ENCODE measurements at regions not wholly inside any gene's neighbourhood (a gene's known extent, or its start where the extent isn't known, plus 50 kb on each side); places are given as distances from the start of the nearest gene placed in this dataset.

- Mint-ChIP-seq H3K27me3 (ENCODE audit: low read depth in 3 of 3) (peaks cover 0 to 2% (median 1%) of the 10 kb centered on the region in 3 donors), H3K36me3 (no peaks in the 10 kb centered on the region), H3K4me3 (no peak overlapping the region), H3K4me1 (no peaks in the 10 kb centered on the region), H3K27ac (no peak overlapping the region), H3K9me3 (peaks cover 0 to 2% (median 0%) of the 10 kb centered on the region in 6 donors)
- no peak for DNase-seq
Measured at GRCh38 chr2:128973566-128973965, 654.9 kb upstream of the HS6ST1 start.

- Mint-ChIP-seq H3K4me1 (no peaks in the 10 kb centered on the region), H3K4me3 (no peak overlapping the region), H3K36me3 (no peaks in the 10 kb centered on the region), H3K9me3 (peaks cover 0 to 2% (median 0%) of the 10 kb centered on the region in 6 donors), H3K27me3 (ENCODE audit: low read depth in 3 of 3) (peaks cover 0 to 3% (median 0%) of the 10 kb centered on the region in 3 donors), H3K27ac (no peak overlapping the region)
- no peak for DNase-seq
Measured at GRCh38 chr2:128978212-128978611, 659.5 kb upstream of the HS6ST1 start.

GRCh38 chr2:128979182-128979581 is 660.5 kb upstream of the HS6ST1 start:
- Mint-ChIP-seq H3K27me3 (ENCODE audit: low read depth in 3 of 3) (peaks cover 0 to 3% (median 0%) of the 10 kb centered on the region in 3 donors), H3K27ac (no peak overlapping the region), H3K4me1 (no peaks in the 10 kb centered on the region), H3K36me3 (no peaks in the 10 kb centered on the region), H3K4me3 (no peak overlapping the region), H3K9me3 (peaks cover 0 to 2% (median 0%) of the 10 kb centered on the region in 6 donors)
- no peak for DNase-seq

GRCh38 chr2:128980475-128980874 is 661.8 kb upstream of the HS6ST1 start:
- peaks cover 0 to 3% (median 3%) of the 10 kb centered on the region in 3 donors for H3K27me3 Mint-ChIP-seq (ENCODE audit: low read depth in 3 of 3)
- DNase-seq: no peak
- no peak overlapping the region for H3K27ac Mint-ChIP-seq
- H3K4me3 Mint-ChIP-seq: no peak overlapping the region
- H3K9me3 Mint-ChIP-seq: no peaks in the 10 kb centered on the region
- no peaks in the 10 kb centered on the region for H3K36me3 Mint-ChIP-seq
- no peaks in the 10 kb centered on the region for H3K4me1 Mint-ChIP-seq

- H3K36me3 Mint-ChIP-seq: no peaks in the 10 kb centered on the region
- H3K27me3 Mint-ChIP-seq (ENCODE audit: low read depth in 3 of 3): peaks cover 0 to 6% (median 2%) of the 10 kb centered on the region in 3 donors
- no peak overlapping the region for H3K4me3 Mint-ChIP-seq
- no peaks in the 10 kb centered on the region for H3K9me3 Mint-ChIP-seq
- no peak overlapping the region for H3K27ac Mint-ChIP-seq
- no peaks in the 10 kb centered on the region for H3K4me1 Mint-ChIP-seq
- DNase-seq: no peak
Measured at GRCh38 chr2:128981353-128981752, 662.7 kb upstream of the HS6ST1 start.

GRCh38 chr2:128982001-128982400 is 663.3 kb upstream of the HS6ST1 start:
- Mint-ChIP-seq H3K27me3 (ENCODE audit: low read depth in 3 of 3) (peaks cover 0 to 7% (median 2%) of the 10 kb centered on the region in 3 donors), H3K4me1 (no peaks in the 10 kb centered on the region), H3K36me3 (no peaks in the 10 kb centered on the region), H3K4me3 (no peak overlapping the region), H3K27ac (no peak overlapping the region), H3K9me3 (no peaks in the 10 kb centered on the region)
- no peak for DNase-seq

- DNase-seq: no peak
- no peaks in the 10 kb centered on the region for H3K36me3 Mint-ChIP-seq
Measured at GRCh38 chr2:128982670-128983069, 664.0 kb upstream of the HS6ST1 start.

GRCh38 chr2:128983094-128983493 is 664.4 kb upstream of the HS6ST1 start:
- H3K4me3 Mint-ChIP-seq: no peak overlapping the region
- no peaks in the 10 kb centered on the region for H3K36me3 Mint-ChIP-seq
- H3K4me1 Mint-ChIP-seq: no peaks in the 10 kb centered on the region
- peaks cover 0 to 7% (median 2%) of the 10 kb centered on the region in 3 donors for H3K27me3 Mint-ChIP-seq (ENCODE audit: low read depth in 3 of 3)
- no peak overlapping the region for H3K27ac Mint-ChIP-seq
- no peak for DNase-seq
- H3K9me3 Mint-ChIP-seq: peaks cover 0 to 2% (median 0%) of the 10 kb centered on the region in 6 donors

More at GRCh38 chr2:128982670-128983069, 664.0 kb upstream of the HS6ST1 start:
- no peaks in the 10 kb centered on the region for H3K9me3 Mint-ChIP-seq
- H3K4me1 Mint-ChIP-seq: no peaks in the 10 kb centered on the region
- peaks cover 0 to 7% (median 2%) of the 10 kb centered on the region in 3 donors for H3K27me3 Mint-ChIP-seq (ENCODE audit: low read depth in 3 of 3)
- no peak overlapping the region for H3K27ac Mint-ChIP-seq
- H3K4me3 Mint-ChIP-seq: no peak overlapping the region

- Mint-ChIP-seq H3K4me3 (no peak overlapping the region), H3K27ac (no peak overlapping the region), H3K9me3 (peaks cover 0 to 2% (median 0%) of the 10 kb centered on the region in 6 donors), H3K27me3 (ENCODE audit: low read depth in 3 of 3) (peaks cover 0 to 7% (median 2%) of the 10 kb centered on the region in 3 donors), H3K36me3 (no peaks in the 10 kb centered on the region), H3K4me1 (no peaks in the 10 kb centered on the region)
- DNase-seq: no peak
Measured at GRCh38 chr2:128984081-128984480, 665.4 kb upstream of the HS6ST1 start.

GRCh38 chr2:128984855-128985254 is 666.2 kb upstream of the HS6ST1 start:
- Mint-ChIP-seq H3K4me1 (no peaks in the 10 kb centered on the region), H3K36me3 (no peaks in the 10 kb centered on the region), H3K27ac (no peak overlapping the region), H3K27me3 (ENCODE audit: low read depth in 3 of 3) (peaks cover 0 to 7% (median 2%) of the 10 kb centered on the region in 3 donors), H3K9me3 (peaks cover 0 to 2% (median 0%) of the 10 kb centered on the region in 6 donors), H3K4me3 (no peak overlapping the region)
- no peak for DNase-seq

GRCh38 chr2:128986026-128986715 is 667.5 kb upstream of the HS6ST1 start:
- Mint-ChIP-seq H3K27ac (no peak overlapping the region), H3K36me3 (no peaks in the 10 kb centered on the region), H3K4me1 (no peaks in the 10 kb centered on the region), H3K4me3 (no peak overlapping the region), H3K9me3 (peaks cover 0 to 2% (median 0%) of the 10 kb centered on the region in 6 donors), H3K27me3 (ENCODE audit: low read depth in 3 of 3) (peaks cover 0 to 7% (median 2%) of the 10 kb centered on the region in 3 donors)
- no peak for DNase-seq

- Mint-ChIP-seq H3K27ac (no peak overlapping the region), H3K9me3 (peaks cover 0 to 2% (median 0%) of the 10 kb centered on the region in 6 donors), H3K4me3 (no peak overlapping the region), H3K36me3 (no peaks in the 10 kb centered on the region), H3K27me3 (ENCODE audit: low read depth in 3 of 3) (peaks cover 0 to 7% (median 2%) of the 10 kb centered on the region in 3 donors), H3K4me1 (no peaks in the 10 kb centered on the region)
- DNase-seq: no peak
Measured at GRCh38 chr2:128986867-128987268, 668.2 kb upstream of the HS6ST1 start.

GRCh38 chr2:128988326-128988725 is 669.7 kb upstream of the HS6ST1 start:
- no peak for DNase-seq
- H3K27ac Mint-ChIP-seq: no peak overlapping the region
- H3K4me3 Mint-ChIP-seq: no peak overlapping the region
- H3K4me1 Mint-ChIP-seq: no peaks in the 10 kb centered on the region
- peaks cover 0 to 7% (median 2%) of the 10 kb centered on the region in 3 donors for H3K27me3 Mint-ChIP-seq (ENCODE audit: low read depth in 3 of 3)
- no peaks in the 10 kb centered on the region for H3K36me3 Mint-ChIP-seq
- H3K9me3 Mint-ChIP-seq: peaks cover 0 to 7% (median 1%) of the 10 kb centered on the region in 6 donors

- peaks cover 0 to 7% (median 1%) of the 10 kb centered on the region in 6 donors for H3K9me3 Mint-ChIP-seq
- no peak overlapping the region for H3K27ac Mint-ChIP-seq
- DNase-seq: no peak
- no peak overlapping the region for H3K4me3 Mint-ChIP-seq
- H3K4me1 Mint-ChIP-seq: no peaks in the 10 kb centered on the region
- no peaks in the 10 kb centered on the region for H3K36me3 Mint-ChIP-seq
- peaks cover 0 to 7% (median 2%) of the 10 kb centered on the region in 3 donors for H3K27me3 Mint-ChIP-seq (ENCODE audit: low read depth in 3 of 3)
Measured at GRCh38 chr2:128988967-128989366, 670.3 kb upstream of the HS6ST1 start.

GRCh38 chr2:128995086-128995485 is 676.4 kb upstream of the HS6ST1 start:
- no peak overlapping the region for H3K27ac Mint-ChIP-seq
- H3K4me3 Mint-ChIP-seq: no peak overlapping the region
- peaks cover 0 to 8% (median 0%) of the 10 kb centered on the region in 6 donors for H3K9me3 Mint-ChIP-seq
- no peaks in the 10 kb centered on the region for H3K4me1 Mint-ChIP-seq
- H3K27me3 Mint-ChIP-seq (ENCODE audit: low read depth in 3 of 3): peaks cover 0 to 2% (median 0%) of the 10 kb centered on the region in 3 donors
- no peaks in the 10 kb centered on the region for H3K36me3 Mint-ChIP-seq
- no peak for DNase-seq
